ENCODE measurements at regions not wholly inside any gene's neighbourhood (a gene's known extent, or its start where the extent isn't known, plus 50 kb on each side); places are given as distances from the start of the nearest gene placed in this dataset.

DNA sequence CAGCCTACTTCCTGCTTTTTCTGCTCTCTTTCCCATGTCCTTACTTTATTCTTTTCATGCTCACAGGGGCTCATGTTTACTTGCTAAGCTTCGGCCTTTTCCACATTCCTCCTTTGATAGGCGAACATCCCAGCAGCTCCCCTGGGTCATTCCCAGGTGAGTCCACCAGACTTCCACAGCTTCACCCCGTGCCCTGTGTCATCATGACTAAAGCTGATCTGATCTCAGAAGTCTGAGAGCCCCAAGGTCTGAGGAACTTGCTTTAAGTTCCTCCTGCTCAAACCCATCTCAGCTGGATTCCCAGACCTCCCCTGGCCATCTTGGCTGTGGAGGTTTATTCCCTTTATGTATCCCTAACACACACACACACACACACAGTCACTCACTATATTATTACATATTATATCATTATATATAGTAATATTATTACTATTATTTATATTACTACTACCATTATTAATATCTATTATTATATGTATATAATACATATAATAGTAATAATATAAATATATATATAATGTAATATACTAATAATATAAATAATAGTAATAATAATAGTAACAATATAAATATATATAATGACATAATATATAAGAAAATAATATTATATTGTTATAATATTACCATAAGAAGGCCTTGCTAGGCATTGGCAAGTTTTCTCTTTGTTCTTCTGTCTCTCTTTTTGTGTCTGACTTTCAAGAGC is 295.9 kb downstream of the PTEN start:
- no peak overlapping the region for H3K4me3 ChIP-seq (ENCODE audit: control extremely low read depth in 1 of 5, extremely low read depth in 1 of 5, insufficient read depth in 1 of 5, low read depth in 2 of 5, low read length in 4 of 5)
- intact Hi-C loops (cut with micrococcal nuclease): no loop called here
- H3K36me3 ChIP-seq (replicated peaks in 1 of 2; ENCODE audit: control extremely low read depth in 1 of 2, control insufficient read depth in 1 of 2, extremely low read depth in 1 of 2, insufficient read depth in 2 of 2, low read length in 1 of 2): no peaks in the 10 kb centered on the region
- H3K9me3 ChIP-seq (ENCODE audit: control extremely low read depth in 1 of 3, control insufficient read depth in 2 of 3, insufficient read depth in 1 of 3, low read length in 2 of 3): no peaks in the 10 kb centered on the region
- H3K27ac ChIP-seq (ENCODE audit: low read length in 2 of 2): no peak overlapping the region
- no peaks in the 10 kb centered on the region for H3K27me3 ChIP-seq (replicated peaks in 1 of 4; ENCODE audit: control extremely low read depth in 1 of 4, control insufficient read depth in 3 of 4, insufficient read depth in 4 of 4, low read length in 3 of 4)
- no peaks in the 10 kb centered on the region for H4K20me1 ChIP-seq (ENCODE audit: control insufficient read depth, insufficient read depth, low read length, poor library complexity, severe bottlenecking)
- TF ChIP-seq, protein P1, sequence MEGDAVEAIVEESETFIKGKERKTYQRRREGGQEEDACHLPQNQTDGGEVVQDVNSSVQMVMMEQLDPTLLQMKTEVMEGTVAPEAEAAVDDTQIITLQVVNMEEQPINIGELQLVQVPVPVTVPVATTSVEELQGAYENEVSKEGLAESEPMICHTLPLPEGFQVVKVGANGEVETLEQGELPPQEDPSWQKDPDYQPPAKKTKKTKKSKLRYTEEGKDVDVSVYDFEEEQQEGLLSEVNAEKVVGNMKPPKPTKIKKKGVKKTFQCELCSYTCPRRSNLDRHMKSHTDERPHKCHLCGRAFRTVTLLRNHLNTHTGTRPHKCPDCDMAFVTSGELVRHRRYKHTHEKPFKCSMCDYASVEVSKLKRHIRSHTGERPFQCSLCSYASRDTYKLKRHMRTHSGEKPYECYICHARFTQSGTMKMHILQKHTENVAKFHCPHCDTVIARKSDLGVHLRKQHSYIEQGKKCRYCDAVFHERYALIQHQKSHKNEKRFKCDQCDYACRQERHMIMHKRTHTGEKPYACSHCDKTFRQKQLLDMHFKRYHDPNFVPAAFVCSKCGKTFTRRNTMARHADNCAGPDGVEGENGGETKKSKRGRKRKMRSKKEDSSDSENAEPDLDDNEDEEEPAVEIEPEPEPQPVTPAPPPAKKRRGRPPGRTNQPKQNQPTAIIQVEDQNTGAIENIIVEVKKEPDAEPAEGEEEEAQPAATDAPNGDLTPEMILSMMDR (IDR thresholded peaks at IDR 0.05): no peak
- no peak for TF ChIP-seq EZH2 (IDR thresholded peaks at IDR 0.05; ENCODE audit: borderline replicate concordance, insufficient read depth, low read depth, low read length, poor library complexity, severe bottlenecking)
- H3K9me3 Mint-ChIP-seq (ENCODE audit: insufficient read depth): no peaks in the 10 kb centered on the region
- DNase-seq: no peak
- no peak overlapping the region for H3K27ac Mint-ChIP-seq
- ChIA-PET CTCF (no interaction called here), POLR2A (no interaction called here)
- no peak overlapping the region for H3K4me2 ChIP-seq (replicated peaks; ENCODE audit: low read depth, low read length, poor library complexity, severe bottlenecking)
- no peak for ATAC-seq (ENCODE audit: low read depth)
- peaks cover 0 to 6% of the 10 kb centered on the region in 2 donors for H3K4me1 ChIP-seq (ENCODE audit: control insufficient read depth in 2 of 2, insufficient read depth in 2 of 2, low read length in 2 of 2)
- no peaks in the 10 kb centered on the region for H3K79me2 ChIP-seq (ENCODE audit: control insufficient read depth, insufficient read depth, low read length)
- H3K4me1 Mint-ChIP-seq: peaks cover 7% of the 10 kb centered on the region
- H3K4me3 Mint-ChIP-seq: no peak overlapping the region
- no peak overlapping the region for H2AFZ ChIP-seq (ENCODE audit: insufficient read depth, low read depth, low read length, poor library complexity, severe bottlenecking)
- H3K9ac ChIP-seq (ENCODE audit: low read length): no peak overlapping the region
- no peaks in the 10 kb centered on the region for H3K27me3 Mint-ChIP-seq
- WGBS (ENCODE audit: insufficient coverage): 73% methylated on average over 3 of the region's 3 CpGs

DNA sequence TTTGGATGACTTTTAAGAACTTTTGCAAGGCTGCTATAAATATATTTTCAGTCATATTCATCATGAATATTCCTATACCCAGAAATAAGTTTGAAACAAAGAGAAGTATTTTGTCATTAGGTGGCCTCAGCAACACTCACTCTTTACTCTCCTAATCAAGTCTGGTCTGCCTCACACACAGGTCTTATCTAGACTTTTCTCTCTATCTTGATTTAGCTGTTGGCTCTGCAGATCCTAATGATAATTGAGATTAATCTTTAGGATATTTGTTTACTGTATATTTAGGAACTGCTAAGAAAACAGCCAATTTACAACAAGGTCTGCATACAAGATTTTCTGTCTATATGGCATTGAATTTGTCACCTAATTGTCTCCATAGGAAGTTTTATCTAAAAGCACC is 297.6 kb downstream of the PTEN start:
- no peak overlapping the region for H3K4me2 ChIP-seq (replicated peaks; ENCODE audit: low read depth, low read length, poor library complexity, severe bottlenecking)
- no peak for DNase-seq
- no peak overlapping the region for H3K4me3 ChIP-seq (ENCODE audit: control extremely low read depth in 1 of 5, extremely low read depth in 1 of 5, insufficient read depth in 1 of 5, low read depth in 2 of 5, low read length in 4 of 5)
- no peak overlapping the region for H3K27ac ChIP-seq (ENCODE audit: low read length in 2 of 2)
- no peaks in the 10 kb centered on the region for H3K9me3 Mint-ChIP-seq (ENCODE audit: insufficient read depth)
- no peaks in the 10 kb centered on the region for H3K36me3 ChIP-seq (replicated peaks in 1 of 2; ENCODE audit: control extremely low read depth in 1 of 2, control insufficient read depth in 1 of 2, extremely low read depth in 1 of 2, insufficient read depth in 2 of 2, low read length in 1 of 2)
- H3K4me3 Mint-ChIP-seq: no peak overlapping the region
- ATAC-seq (ENCODE audit: low read depth): no peak
- H3K27ac Mint-ChIP-seq: no peak overlapping the region
- peaks cover 7% of the 10 kb centered on the region for H3K4me1 Mint-ChIP-seq
- H3K4me1 ChIP-seq (ENCODE audit: control insufficient read depth in 2 of 2, insufficient read depth in 2 of 2, low read length in 2 of 2): peaks cover 0 to 6% of the 10 kb centered on the region in 2 donors
- no peak overlapping the region for H3K9ac ChIP-seq (ENCODE audit: low read length)
- H4K20me1 ChIP-seq (ENCODE audit: control insufficient read depth, insufficient read depth, low read length, poor library complexity, severe bottlenecking): no peaks in the 10 kb centered on the region
- no peaks in the 10 kb centered on the region for H3K27me3 ChIP-seq (replicated peaks in 1 of 4; ENCODE audit: control extremely low read depth in 1 of 4, control insufficient read depth in 3 of 4, insufficient read depth in 4 of 4, low read length in 3 of 4)
- no peaks in the 10 kb centered on the region for H3K27me3 Mint-ChIP-seq
- no peaks in the 10 kb centered on the region for H3K79me2 ChIP-seq (ENCODE audit: control insufficient read depth, insufficient read depth, low read length)
- H3K9me3 ChIP-seq (ENCODE audit: control extremely low read depth in 1 of 3, control insufficient read depth in 2 of 3, insufficient read depth in 1 of 3, low read length in 2 of 3): no peaks in the 10 kb centered on the region
- ChIA-PET CTCF (no interaction called here), POLR2A (no interaction called here)
- intact Hi-C loops (cut with micrococcal nuclease): no loop called here
- TF ChIP-seq EZH2 (IDR thresholded peaks at IDR 0.05; ENCODE audit: borderline replicate concordance, insufficient read depth, low read depth, low read length, poor library complexity, severe bottlenecking): no peak
- TF ChIP-seq, protein P1 (IDR thresholded peaks at IDR 0.05): no peak
- no peak overlapping the region for H2AFZ ChIP-seq (ENCODE audit: insufficient read depth, low read depth, low read length, poor library complexity, severe bottlenecking)

All from B cell (primary cell).